ENCODE measurements at regions not wholly inside any gene's neighbourhood (a gene's known extent, or its start where the extent isn't known, plus 50 kb on each side); places are given as distances from the start of the nearest gene placed in this dataset.

DNA sequence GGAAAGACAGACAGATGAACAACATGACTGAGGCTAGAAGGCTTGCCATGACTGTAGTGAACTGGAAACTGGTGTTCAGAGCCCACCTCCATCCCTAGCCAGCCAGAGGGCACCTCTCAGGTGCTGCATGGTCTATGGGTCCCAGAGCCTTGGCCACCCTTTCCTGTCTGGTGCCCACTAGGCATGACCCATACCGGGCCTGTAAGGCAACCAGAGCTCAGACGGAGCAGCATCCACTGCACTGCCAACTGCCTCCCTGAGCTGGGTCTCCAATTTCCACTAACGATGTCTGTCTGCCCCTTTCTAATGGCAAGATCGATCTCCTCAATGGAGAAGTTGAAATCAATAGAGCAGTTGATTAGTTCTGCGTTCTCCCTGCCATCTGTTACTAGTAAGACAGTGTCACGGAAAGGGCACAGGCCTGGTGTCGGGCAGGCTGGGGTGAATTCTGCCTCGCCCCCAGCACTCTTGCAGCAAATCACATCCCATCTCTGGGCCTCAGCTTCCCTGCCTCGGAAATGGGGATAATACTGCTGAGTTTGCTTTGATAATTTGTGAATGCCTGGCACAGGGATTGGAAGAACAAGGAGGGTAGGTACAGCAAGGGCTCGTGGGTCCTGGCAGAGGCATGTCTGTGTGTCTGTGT is 172.3 kb upstream of the MVB12B start:
- no peak for TF ChIP-seq POLR2AphosphoS5 (IDR thresholded peaks at IDR 0.05)
- TF ChIP-seq POLR2A (IDR thresholded peaks at IDR 0.05), result no peak
- TF ChIP-seq, protein P1, sequence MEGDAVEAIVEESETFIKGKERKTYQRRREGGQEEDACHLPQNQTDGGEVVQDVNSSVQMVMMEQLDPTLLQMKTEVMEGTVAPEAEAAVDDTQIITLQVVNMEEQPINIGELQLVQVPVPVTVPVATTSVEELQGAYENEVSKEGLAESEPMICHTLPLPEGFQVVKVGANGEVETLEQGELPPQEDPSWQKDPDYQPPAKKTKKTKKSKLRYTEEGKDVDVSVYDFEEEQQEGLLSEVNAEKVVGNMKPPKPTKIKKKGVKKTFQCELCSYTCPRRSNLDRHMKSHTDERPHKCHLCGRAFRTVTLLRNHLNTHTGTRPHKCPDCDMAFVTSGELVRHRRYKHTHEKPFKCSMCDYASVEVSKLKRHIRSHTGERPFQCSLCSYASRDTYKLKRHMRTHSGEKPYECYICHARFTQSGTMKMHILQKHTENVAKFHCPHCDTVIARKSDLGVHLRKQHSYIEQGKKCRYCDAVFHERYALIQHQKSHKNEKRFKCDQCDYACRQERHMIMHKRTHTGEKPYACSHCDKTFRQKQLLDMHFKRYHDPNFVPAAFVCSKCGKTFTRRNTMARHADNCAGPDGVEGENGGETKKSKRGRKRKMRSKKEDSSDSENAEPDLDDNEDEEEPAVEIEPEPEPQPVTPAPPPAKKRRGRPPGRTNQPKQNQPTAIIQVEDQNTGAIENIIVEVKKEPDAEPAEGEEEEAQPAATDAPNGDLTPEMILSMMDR (IDR thresholded peaks at IDR 0.05), result no peak
